ENCODE measurements at regions not wholly inside any gene's neighbourhood (a gene's known extent, or its start where the extent isn't known, plus 50 kb on each side); places are given as distances from the start of the nearest gene placed in this dataset.

DNA sequence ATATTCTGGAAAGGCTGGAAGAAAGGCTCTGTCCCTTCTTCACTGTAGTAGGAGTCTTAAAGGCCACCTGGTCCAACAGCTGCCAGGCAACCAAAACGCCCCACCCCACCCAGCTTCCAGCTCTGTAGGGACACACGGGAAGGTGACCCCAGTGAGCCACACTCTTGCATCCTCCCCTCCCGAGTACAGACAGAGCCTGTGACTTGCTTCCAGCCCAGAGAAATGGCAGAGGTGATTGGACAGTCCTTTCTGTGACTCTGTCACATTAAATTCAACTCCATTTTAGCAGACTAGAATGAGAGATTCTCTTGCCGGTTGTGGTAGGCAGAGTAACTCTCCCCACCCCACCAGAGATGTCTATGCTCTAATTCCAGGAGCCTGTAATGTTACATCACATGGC is 226.2 kb upstream of the ARID1B start:
- DNase-seq: no peak
- in situ Hi-C loops (cut with MboI; ENCODE audit: low pct_unique_long_range_greater_than_20kb, low sequenced_read_pairs): no loop called here

DNA sequence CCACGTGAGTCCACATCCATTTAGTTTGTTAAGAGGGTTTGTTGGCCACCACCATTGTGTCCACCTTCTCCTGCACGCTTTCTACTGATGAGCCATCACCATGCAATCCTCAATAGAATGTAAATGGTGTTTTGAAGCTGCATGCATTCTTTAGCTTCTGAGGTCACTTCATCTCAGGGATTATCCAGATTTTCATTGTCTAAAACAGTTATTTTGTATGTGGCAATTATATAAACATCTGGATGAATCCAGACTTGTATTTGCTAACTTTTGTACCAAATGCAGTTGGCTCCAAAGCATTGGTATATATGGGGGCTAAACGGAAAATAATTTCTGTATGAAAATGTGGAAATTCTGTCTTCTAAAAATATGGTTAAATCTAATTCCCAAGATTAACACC is 231.2 kb upstream of the ARID1B start:
- in situ Hi-C loops (cut with MboI; ENCODE audit: low pct_unique_long_range_greater_than_20kb, low sequenced_read_pairs): no loop called here
- no peak for DNase-seq

DNA sequence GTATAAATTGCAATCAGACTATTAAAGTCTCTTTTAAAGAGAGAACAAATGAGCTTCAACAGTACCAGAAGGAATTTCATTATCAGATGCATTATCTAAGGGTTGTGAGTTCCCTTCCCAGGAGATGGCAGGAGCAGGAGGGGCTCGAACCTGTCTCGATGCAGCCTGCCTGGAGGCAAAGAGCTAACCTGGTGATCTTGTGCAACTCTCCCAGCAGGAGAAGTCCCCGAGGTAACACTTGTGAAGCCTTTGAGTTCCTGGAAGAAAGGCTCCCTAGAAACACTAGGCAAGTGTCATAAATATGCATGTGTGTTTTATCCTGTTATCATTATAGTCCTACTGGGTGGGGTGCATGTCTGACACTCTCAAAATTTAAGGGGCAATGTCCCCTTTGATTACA is 232.2 kb upstream of the ARID1B start:
- DNase-seq: no peak
- in situ Hi-C loops (cut with MboI; ENCODE audit: low pct_unique_long_range_greater_than_20kb, low sequenced_read_pairs): no loop called here

- no peak for DNase-seq
- in situ Hi-C loops (cut with MboI; ENCODE audit: low pct_unique_long_range_greater_than_20kb, low sequenced_read_pairs): no loop called here
Measured at GRCh38 chr6:156544046-156544445, 233.1 kb upstream of the ARID1B start.

- no peak for DNase-seq
- in situ Hi-C loops (cut with MboI; ENCODE audit: low pct_unique_long_range_greater_than_20kb, low sequenced_read_pairs): no loop called here
Measured at GRCh38 chr6:156543431-156543830, 233.7 kb upstream of the ARID1B start.

GRCh38 chr6:156538875-156539660 is 238.1 kb upstream of the ARID1B start:
- no peak for DNase-seq
- in situ Hi-C loops (cut with MboI; ENCODE audit: low pct_unique_long_range_greater_than_20kb, low sequenced_read_pairs): no loop called here

DNA sequence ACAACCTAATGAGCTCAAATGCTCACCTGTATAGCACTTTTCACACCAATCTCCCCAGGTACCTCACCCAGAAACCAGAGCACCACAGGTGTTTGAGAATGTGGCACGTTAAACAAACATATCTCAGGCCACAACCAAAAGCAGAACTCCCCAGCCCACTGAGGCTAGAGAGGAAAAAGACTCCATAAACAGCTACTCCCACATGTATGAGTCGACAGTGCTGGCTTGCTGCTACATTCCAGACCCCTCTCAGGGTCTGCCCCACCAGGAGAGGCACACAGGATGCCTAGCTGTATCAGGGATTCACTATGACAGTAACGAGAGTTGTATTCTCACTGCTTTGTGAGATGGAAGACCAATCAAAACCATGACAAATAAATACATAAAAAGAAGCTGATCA is 242.6 kb upstream of the ARID1B start:
- in situ Hi-C loops (cut with MboI; ENCODE audit: low pct_unique_long_range_greater_than_20kb, low sequenced_read_pairs): no loop called here
- DNase-seq: no peak

DNA sequence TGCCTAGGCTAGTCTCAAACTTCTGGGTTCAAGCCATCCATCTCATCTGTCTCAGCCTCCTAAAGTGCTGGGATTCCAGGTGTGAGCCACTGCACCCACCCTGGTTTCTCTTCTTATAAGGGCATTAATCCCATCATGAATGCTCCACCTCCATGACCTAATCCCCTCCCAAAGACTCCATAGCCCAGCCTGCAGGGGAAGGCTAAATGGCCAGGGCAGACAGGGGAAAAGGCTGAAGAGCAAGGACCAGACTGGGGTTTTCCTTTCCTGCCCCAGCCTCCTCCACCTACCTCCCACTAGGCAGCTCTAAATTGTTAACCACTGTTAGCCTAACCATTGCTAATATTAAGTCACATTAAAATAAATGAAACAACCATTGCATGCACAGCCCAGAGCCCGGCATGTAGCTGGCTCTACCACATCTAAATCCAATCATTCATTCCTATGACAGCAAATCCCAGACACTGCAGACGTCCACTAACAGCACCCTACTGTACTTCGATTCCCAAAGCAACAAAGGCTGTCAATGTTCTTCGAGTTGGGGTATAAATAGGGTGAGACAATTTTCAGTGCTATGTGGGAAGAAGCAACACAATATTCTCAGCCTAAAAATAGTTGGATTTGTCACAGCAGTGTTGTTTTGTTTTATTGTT is 243.2 kb upstream of the ARID1B start:
- DNase-seq: no peak
- in situ Hi-C loops (cut with MboI; ENCODE audit: low pct_unique_long_range_greater_than_20kb, low sequenced_read_pairs): no loop called here

GRCh38 chr6:156526081-156526480 is 251.1 kb upstream of the ARID1B start:
- no peak for DNase-seq
- in situ Hi-C loops (cut with MboI; ENCODE audit: low pct_unique_long_range_greater_than_20kb, low sequenced_read_pairs): no loop called here

- in situ Hi-C loops (cut with MboI; ENCODE audit: low pct_unique_long_range_greater_than_20kb, low sequenced_read_pairs): no loop called here
- no peak for DNase-seq
Measured at GRCh38 chr6:156525541-156525940, 251.6 kb upstream of the ARID1B start.

DNA sequence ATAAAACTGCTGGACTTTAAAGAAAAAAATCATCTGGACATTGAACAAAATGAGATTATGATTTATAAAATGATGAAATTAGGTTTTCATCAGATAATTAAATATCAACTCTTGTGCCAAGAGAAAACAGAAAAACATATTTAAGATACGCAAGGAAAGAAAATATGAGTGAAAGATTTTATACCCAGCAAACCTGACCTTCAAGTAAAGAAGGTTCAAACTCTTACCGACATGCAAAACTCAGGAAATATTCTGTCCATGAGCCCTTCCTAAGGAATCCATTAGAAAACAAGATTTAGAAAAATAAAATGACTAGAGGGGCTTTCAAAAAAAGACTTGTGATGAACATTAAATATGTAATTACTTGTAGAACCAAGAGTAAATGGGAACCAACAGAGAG is 257.2 kb upstream of the ARID1B start:
- in situ Hi-C loops (cut with MboI; ENCODE audit: low pct_unique_long_range_greater_than_20kb, low sequenced_read_pairs): no loop called here
- DNase-seq: no peak

DNA sequence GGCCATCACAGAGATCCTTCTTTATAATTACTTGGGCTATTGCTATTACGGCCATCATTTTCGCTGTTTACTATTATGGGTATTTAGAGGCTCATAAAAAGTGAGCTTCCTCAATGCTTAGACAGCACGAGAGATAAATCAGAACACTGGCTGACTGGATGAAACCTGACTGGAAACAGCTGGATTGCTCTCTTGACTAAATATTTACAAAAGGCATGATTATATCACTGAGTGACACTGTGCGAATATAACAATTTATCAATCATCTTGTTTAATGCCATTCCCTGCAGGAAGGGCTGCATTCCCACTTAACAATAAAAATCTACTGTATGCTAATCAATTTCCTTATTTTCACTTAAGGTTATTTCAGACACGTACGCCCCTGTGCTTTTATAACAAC is 260.1 kb upstream of the ARID1B start:
- in situ Hi-C loops (cut with MboI; ENCODE audit: low pct_unique_long_range_greater_than_20kb, low sequenced_read_pairs): no loop called here

GRCh38 chr6:156515242-156515641 is 261.9 kb upstream of the ARID1B start:
- no peak for DNase-seq
- in situ Hi-C loops (cut with MboI; ENCODE audit: low pct_unique_long_range_greater_than_20kb, low sequenced_read_pairs): no loop called here

More for the DNA sequence above, 260.1 kb upstream of the ARID1B start:
- DNase-seq: no peak

DNA sequence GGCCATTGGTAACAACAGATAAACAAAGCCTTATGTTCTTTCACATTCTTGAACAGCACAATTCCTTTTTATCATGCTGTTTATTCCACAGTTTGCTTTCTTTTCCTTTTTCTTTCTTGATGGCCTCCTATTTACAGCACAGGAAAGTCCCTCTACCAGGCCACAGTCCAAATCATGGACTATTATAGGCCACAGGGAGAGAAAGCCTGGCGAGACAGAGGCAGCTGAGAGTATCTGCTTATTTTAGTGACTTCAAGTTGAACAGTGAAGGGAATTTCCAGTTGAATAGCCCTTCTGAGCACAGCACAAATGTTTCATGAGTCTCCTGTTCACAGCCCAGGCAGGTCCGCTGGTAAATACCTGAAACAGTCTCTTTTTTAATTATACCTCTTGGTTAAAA is 263.7 kb upstream of the ARID1B start:
- in situ Hi-C loops (cut with MboI; ENCODE audit: low pct_unique_long_range_greater_than_20kb, low sequenced_read_pairs): no loop called here
- DNase-seq: no peak

- in situ Hi-C loops (cut with MboI; ENCODE audit: low pct_unique_long_range_greater_than_20kb, low sequenced_read_pairs): no loop called here
- no peak for DNase-seq
Measured at GRCh38 chr6:156511570-156511969, 265.6 kb upstream of the ARID1B start.

DNA sequence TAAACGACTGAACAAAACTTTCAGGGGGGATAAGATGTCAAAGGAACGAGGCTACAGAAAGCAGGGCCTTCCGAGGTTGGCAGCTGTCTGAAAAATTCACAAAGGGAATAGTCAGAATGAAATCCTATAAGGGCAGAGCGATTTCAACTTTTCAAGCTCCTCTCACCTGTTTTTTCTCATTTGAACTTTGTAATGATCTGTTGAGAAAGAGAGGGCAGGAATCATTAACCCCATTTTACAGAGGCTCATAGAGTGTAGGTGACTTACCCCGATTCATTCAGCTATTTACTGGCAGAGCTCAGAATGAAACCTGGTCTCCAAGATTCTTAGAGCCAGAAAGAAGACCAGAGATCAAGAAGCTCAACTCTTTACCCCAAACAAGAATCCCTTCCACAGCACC is 266.1 kb upstream of the ARID1B start:
- no peak for DNase-seq
- in situ Hi-C loops (cut with MboI; ENCODE audit: low pct_unique_long_range_greater_than_20kb, low sequenced_read_pairs): no loop called here

DNA sequence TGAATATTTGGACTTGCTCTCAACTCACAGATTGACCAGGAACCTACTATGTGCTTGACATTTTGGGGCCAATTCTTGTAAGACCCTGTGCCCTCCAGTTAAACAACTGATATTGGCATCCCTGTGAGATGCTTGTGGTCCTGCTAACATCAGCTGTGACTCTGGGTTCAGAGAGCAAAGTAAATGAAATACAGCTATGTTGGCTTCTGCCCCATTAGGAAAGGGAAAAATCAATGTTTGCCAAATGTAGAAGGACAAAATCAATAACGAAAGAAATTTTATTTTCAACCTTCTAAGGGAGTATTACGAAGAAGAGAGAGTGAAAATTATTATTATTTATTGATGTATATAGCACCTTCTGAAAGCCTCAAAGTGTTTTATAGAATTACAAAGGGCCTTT is 266.9 kb upstream of the ARID1B start:
- no peak for DNase-seq
- in situ Hi-C loops (cut with MboI; ENCODE audit: low pct_unique_long_range_greater_than_20kb, low sequenced_read_pairs): no loop called here

GRCh38 chr6:156509496-156509895 is 267.7 kb upstream of the ARID1B start:
- DNase-seq: no peak
- in situ Hi-C loops (cut with MboI; ENCODE audit: low pct_unique_long_range_greater_than_20kb, low sequenced_read_pairs): no loop called here

DNA sequence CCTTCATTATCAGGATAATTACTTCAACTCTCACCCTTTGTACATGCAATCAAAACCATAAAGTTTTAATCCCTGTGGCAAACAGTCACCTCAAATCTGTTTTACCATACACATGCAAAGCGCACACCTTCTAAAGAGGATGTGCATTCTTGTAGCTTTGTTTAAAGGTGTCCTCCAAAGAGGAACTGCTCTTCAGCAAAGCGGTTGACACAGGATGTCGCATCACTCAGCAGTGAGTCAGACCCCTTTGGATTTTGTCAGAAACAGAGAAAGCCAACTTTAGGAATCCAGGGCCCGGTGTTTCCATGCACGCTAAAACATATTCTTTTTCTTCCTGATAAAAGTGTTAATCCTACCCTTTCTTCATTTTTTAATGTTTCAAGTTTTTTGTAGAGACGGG is 268.3 kb upstream of the ARID1B start:
- peak; percentile 3 for DNase-seq
- in situ Hi-C loops (cut with MboI; ENCODE audit: low pct_unique_long_range_greater_than_20kb, low sequenced_read_pairs): no loop called here

- DNase-seq: no peak
- in situ Hi-C loops (cut with MboI; ENCODE audit: low pct_unique_long_range_greater_than_20kb, low sequenced_read_pairs): no loop called here
Measured at GRCh38 chr6:156508126-156508525, 269.1 kb upstream of the ARID1B start.

DNA sequence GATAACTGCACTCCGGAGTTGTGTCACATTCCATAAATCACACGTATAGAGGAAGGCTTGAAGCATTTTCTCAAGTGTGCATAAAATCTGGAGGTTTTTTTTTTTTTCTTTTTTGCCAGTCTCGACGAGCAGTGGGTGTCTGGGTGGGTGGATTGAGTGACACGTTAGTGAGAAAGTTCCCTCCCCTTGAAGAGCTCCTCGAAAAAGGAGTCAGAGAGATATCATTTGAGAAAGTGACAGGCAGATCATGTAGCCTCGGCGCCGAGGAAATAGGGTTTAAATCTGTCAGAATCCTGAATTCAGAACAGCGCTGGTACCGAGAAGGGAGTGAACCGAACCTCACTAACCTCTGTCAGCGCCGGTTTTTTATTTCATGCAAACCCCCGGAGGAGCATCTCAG is 269.5 kb upstream of the ARID1B start:
- in situ Hi-C loops (cut with MboI; ENCODE audit: low pct_unique_long_range_greater_than_20kb, low sequenced_read_pairs): no loop called here
- no peak for DNase-seq

Data from KBM-7 (cell line).